ENCODE measurements at regions not wholly inside any gene's neighbourhood (a gene's known extent, or its start where the extent isn't known, plus 50 kb on each side); places are given as distances from the start of the nearest gene placed in this dataset.

- DNase-seq (ENCODE audit: low spot score): no peak
- Histone ChIP-seq H3K9me3 (no peaks in the 10 kb centered on the region), H3K27me3 (replicated peaks; ENCODE audit: insufficient read depth) (no peaks in the 10 kb centered on the region), H3K4me1 (ENCODE audit: control insufficient read depth in 1 of 2, low read depth in 2 of 2) (peaks cover 64 to 87% of the 10 kb centered on the region in 2 donors), H3K36me3 (no peaks in the 10 kb centered on the region), H3K4me3 (peak overlapping the region; percentile 86), H3K27ac (peak overlapping the region; percentile 96 to 98)
- ATAC-seq (ENCODE audit: insufficient number of reproducible peaks, low FRiP score, low read depth): no peak
- no peak for TF ChIP-seq CTCF (IDR thresholded peaks at IDR 0.05)
Measured at GRCh38 chr22:46081831-46082210, 68.5 kb upstream of the PPARA start.

- Histone ChIP-seq H3K36me3 (no peaks in the 10 kb centered on the region), H3K9me3 (no peaks in the 10 kb centered on the region), H3K4me1 (ENCODE audit: control insufficient read depth in 1 of 2, low read depth in 2 of 2) (peaks cover 65 to 87% of the 10 kb centered on the region in 2 donors), H3K27me3 (replicated peaks; ENCODE audit: insufficient read depth) (no peaks in the 10 kb centered on the region), H3K4me3 (peak overlapping the region; percentile 86), H3K27ac (peak overlapping the region; percentile 96 to 98)
- no peak for TF ChIP-seq CTCF (IDR thresholded peaks at IDR 0.05)
- DNase-seq (ENCODE audit: low spot score): no peak
- ATAC-seq (ENCODE audit: insufficient number of reproducible peaks, low FRiP score, low read depth): no peak
Measured at GRCh38 chr22:46082633-46083032, 67.7 kb upstream of the PPARA start.

- Histone ChIP-seq H3K36me3 (no peaks in the 10 kb centered on the region), H3K9me3 (no peaks in the 10 kb centered on the region), H3K27me3 (replicated peaks; ENCODE audit: insufficient read depth) (no peaks in the 10 kb centered on the region), H3K27ac (peak overlapping the region; percentile 96 to 98), H3K4me1 (ENCODE audit: control insufficient read depth in 1 of 2, low read depth in 2 of 2) (peaks cover 59 to 87% of the 10 kb centered on the region in 2 donors), H3K4me3 (peak overlapping the region; percentile 86)
- no peak for TF ChIP-seq CTCF (IDR thresholded peaks at IDR 0.05)
- ATAC-seq (ENCODE audit: insufficient number of reproducible peaks, low FRiP score, low read depth) (no peak), DNase-seq (ENCODE audit: low spot score) (no peak)
Measured at GRCh38 chr22:46083383-46084350, 66.7 kb upstream of the PPARA start.

GRCh38 chr22:46084376-46084775, 66.0 kb upstream of the PPARA start:
- TF ChIP-seq CTCF (IDR thresholded peaks at IDR 0.05): no peak
- ATAC-seq (ENCODE audit: insufficient number of reproducible peaks, low FRiP score, low read depth): no peak
- Histone ChIP-seq H3K4me1 (ENCODE audit: control insufficient read depth in 1 of 2, low read depth in 2 of 2) (peaks cover 60 to 87% of the 10 kb centered on the region in 2 donors), H3K9me3 (no peaks in the 10 kb centered on the region), H3K27ac (peak overlapping the region; percentile 96 to 98), H3K4me3 (peak overlapping the region; percentile 86), H3K27me3 (replicated peaks; ENCODE audit: insufficient read depth) (no peaks in the 10 kb centered on the region), H3K36me3 (no peaks in the 10 kb centered on the region)
- DNase-seq (ENCODE audit: low spot score): no peak

- H3K27ac ChIP-seq: peak overlapping the region; percentile 96 to 98
- H3K9me3 ChIP-seq: no peaks in the 10 kb centered on the region
- no peaks in the 10 kb centered on the region for H3K27me3 ChIP-seq (replicated peaks; ENCODE audit: insufficient read depth)
- peaks cover 65 to 90% of the 10 kb centered on the region in 2 donors for H3K4me1 ChIP-seq (ENCODE audit: control insufficient read depth in 1 of 2, low read depth in 2 of 2)
- peak; percentile 16 for ATAC-seq (ENCODE audit: insufficient number of reproducible peaks, low FRiP score, low read depth)
- peak overlapping the region; percentile 86 for H3K4me3 ChIP-seq
- no peaks in the 10 kb centered on the region for H3K36me3 ChIP-seq
- DNase-seq (ENCODE audit: low spot score): peak; percentile 65
- TF ChIP-seq CTCF (IDR thresholded peaks at IDR 0.05): no peak
Measured at GRCh38 chr22:46084943-46085827, 65.1 kb upstream of the PPARA start.

All from thoracic aorta (tissue), 2 donors.